AG10803 (cell line): ENCODE measurements at regions not wholly inside any gene's neighbourhood (a gene's known extent, or its start where the extent isn't known, plus 50 kb on each side); places are given as distances from the start of the nearest gene placed in this dataset.

ENCODE experiments used
- DNase-seq: peaks from one replicate; pipeline ENCODE4 v3.0.0; 2010; ENCODE audit warnings: low read depth
- H3K4me3 ChIP-seq: 2 replicates; pipeline ENCODE4 v1.5.1; 2011; ENCODE audit warnings: mild to moderate bottlenecking, low read length, control low read depth
- CTCF ChIP-seq: conservative IDR thresholded peaks from 2 replicates; pipeline ENCODE4 v1.5.1; 2011; ENCODE audit warnings: mild to moderate bottlenecking, low read length, control low read depth, inconsistent platforms

DNA sequence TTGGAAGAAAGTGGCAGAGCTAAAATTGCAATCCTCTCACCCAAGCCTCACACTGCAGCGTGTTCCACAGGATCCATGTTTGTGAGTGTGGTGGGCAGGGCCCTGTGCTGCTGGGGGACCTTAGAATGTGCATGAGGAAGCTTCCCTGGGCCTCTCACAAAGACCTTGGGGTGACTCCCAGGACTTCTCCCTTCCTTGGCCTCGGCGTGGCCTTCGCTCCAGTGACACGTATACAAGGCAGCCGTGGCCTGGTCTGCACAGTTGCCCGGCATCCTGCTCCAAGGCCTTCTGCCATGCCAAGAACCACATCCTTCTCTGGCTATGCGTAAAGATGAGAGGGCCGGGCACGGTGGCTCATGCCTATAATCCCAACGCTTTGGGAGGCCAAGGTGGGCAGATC, 196.4 kb downstream of the UACA start:
- H3K4me3 ChIP-seq: no peak overlapping the region
- no peak for TF ChIP-seq CTCF
- no peak for DNase-seq

DNA sequence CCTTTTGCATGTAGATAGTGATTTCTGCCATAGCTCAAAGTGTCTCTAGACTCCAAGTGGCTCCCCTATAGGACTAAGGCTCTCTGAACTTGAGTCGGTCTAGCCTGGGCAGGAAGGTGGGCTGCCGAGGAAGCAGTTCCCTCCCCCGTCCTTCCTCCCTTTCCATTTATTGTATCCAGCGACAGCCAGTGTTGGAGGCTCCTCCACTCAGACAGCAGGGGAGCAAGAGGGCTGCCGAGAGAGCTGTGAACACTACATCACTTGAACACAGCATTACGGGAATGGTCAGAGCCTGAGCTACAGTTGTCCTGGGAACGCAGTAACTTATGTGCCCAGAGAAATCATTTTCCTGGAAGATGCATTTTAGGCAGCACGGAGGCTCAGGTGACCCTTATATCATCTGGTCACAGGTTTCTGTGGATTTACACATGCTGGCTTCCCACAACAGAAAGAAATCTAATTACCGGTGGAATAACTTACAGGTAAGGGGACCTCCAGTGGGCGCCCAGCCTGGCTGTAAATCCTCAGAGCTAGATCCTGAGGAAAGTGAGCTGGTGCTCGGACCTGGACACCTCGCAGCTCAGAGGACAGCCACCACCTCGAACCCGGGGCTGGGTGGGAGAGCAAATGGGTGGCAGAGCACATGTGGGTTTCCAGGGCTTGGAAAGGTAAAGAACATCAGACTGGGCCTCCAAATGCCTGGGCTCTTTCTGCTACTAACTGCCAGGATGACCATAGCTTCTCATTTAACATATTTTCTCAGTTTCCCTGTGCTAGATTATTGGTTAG, 197.1 kb downstream of the UACA start:
- DNase-seq: no peak
- no peak for TF ChIP-seq CTCF
- no peak overlapping the region for H3K4me3 ChIP-seq

DNA sequence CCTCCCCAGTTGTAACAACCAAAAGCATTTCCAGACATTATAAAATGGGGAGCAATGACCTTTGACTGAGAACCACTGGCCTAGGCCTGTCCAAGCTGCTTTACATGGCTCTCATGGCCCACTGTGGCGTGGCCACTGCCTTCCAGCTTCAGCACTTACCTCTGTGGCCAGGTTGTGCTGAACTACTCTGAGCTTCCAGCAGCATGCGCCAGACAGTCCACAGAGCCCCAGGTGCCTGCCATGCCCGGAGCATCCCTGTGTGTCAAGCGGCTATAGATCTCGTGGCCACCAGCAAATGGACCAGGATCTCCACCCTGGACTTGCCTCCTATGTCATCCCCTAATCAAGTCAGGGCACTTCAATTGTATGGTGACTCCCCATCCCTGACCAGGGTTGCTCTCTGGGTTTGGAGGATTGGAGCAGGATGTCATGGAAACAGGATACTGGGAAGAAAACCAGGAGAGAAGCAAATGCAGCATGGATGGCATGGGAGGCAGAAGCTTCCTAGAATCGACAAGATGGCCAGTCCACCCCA, 199.7 kb downstream of the UACA start:
- no peak for DNase-seq
- no peak overlapping the region for H3K4me3 ChIP-seq
- TF ChIP-seq CTCF: no peak

DNA sequence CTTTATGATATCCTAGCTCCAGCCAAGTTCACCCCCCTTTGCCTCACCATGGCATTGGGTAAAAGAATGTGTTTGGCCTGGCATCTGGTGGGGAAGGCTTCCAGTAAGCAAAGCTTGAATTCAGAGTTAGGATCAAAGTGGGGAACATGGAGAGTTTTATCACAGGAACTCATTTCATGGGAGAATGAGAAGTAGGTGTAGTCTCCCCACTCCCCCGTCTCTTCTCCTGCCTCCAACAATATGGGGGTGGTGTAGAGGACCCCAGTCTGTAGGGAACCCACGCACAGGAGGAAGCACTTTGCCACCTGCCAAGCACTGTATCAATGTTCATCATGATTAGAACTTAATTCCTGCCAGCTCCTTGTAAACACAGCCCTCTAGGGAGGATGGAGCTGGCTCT, 200.5 kb downstream of the UACA start:
- DNase-seq: no peak
- H3K4me3 ChIP-seq: no peak overlapping the region
- TF ChIP-seq CTCF: no peak

DNA sequence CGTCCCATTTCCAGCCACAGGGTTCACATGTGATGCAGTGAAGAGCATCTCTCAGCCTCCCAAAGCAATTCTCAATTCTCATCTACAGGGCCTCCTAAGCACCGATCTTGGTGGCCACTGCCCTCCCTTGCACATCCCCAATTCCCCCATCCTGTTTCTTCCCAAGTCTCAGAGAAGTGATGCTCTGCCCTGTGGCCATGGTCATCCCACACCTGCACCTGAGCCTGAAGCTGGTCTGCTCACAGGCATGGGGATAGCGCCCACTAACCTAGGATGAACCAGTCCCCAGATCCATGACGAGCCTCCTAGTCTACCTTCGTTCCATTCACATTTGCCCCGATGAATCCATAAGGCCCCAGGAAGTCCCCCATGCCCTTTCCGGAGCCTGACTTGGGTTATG, 201.5 kb downstream of the UACA start:
- DNase-seq: no peak

DNA sequence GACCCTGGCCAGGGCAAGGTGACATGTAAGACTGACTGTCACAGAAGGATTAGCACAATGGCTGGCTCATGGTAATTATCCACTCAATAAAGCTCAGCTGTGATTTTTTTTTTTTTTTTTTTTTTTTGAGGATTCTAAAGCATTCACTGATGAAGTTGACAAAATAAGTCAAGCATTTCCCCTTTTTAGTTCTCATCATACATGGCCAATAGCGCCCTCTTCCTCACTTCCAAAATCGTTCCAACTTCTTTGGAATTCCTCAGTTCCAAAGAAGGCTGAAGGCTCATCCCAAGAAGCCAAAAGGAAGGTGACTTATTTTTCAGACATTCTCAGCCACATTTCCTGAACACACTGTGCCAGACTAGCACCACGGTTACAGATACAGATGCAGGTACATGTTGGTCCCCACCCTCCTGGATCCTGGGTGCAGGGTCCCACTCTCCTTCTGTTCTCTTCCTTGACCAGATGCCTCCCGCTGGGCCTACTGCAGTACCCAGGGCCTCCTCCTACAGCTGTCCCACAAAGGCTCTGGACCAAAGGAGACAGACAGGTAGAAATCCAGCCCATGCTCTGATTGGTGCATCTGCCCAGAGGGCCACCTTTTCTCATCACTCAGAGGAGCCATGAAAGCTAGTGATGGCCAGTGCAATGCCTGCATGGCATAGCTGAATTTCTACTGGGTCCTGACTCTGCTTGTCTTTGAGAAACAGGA, 202.6 kb downstream of the UACA start:
- H3K4me3 ChIP-seq: no peak overlapping the region
- DNase-seq: no peak
- TF ChIP-seq CTCF: no peak; the same call in 1 of the 2 replicates

More for the DNA sequence above, 201.5 kb downstream of the UACA start:
- no peak for TF ChIP-seq CTCF
- H3K4me3 ChIP-seq: no peak overlapping the region
